ENCODE measurements at regions not wholly inside any gene's neighbourhood (a gene's known extent, or its start where the extent isn't known, plus 50 kb on each side); places are given as distances from the start of the nearest gene placed in this dataset.

DNA sequence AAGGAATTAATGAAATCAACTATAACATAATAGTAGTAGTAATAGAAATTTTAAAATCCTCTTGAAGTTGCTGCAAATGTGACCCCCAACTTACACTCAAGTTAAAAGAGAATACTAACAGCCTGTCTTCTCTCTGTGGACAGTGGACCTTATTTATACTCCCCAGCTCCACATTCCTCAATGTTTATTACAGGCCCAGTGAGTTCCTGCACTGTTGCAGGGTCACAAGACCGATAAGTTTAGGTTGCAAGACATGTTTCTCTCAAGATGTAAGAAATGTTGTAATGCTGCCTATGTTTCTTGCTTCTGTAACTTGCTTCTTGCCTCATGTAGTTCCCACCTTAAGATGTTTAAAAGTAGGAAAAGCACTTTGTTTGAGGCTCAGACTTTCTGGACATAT is 888.1 kb downstream of the PDCD6IP start:
- no peak for DNase-seq

- no peak for DNase-seq
These were observed 889.2 kb downstream of the PDCD6IP start for GRCh38 chr3:34687671-34688070.

DNA sequence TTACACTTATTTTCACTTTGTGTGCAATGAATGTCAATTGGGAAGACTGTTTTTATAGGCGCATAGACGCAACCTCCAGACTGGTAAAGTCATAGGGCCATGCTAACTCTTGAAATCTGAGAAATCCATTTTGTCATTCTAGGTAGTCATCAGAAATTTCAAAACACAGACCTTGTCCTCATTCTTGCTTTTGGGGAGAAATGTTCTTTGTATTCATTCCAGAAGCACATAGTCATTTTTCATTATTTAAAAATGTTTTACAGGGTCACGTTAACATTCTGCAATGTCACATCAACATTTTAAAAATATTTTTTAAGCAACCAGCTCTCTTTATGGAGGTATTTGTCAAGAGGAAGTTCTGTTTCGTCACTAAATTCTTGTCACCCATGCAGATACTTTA is 898.4 kb downstream of the PDCD6IP start:
- no peak for DNase-seq

GRCh38 chr3:34703053-34703452 is 904.6 kb downstream of the PDCD6IP start:
- DNase-seq = no peak

DNA sequence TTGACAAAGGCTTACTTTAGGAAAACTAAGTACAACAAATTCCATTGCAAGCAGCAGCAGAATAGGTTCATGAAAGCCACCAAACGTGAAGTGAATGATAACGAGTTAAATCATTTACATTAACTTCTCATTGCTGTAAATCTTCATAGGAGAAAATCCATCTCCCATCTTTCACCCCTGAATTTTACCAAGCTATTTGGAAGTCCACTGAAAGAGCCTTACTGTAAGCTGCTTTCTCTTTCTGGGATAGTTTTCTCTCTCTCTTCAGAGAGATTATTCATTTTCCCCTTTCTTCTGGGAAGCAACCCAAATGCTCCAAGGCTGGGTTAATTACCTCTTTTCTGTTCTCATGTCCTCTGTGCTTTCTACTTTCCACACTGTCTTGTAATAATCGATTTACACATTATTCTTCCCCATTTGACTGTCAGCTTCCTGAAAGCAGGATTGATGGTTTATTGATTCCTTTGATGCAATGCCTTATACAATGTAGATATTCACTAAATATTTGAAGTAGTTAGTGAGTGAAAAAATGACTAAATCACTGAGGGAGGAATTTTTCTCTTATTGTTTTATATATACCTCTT is 914.3 kb upstream of the ARPP21 start:
- DNase-seq = no peak

- no peak for DNase-seq
These were observed 913.6 kb upstream of the ARPP21 start for GRCh38 chr3:34725774-34726173.

GRCh38 chr3:34727700-34728099 is 911.6 kb upstream of the ARPP21 start:
- no peak for DNase-seq

DNA sequence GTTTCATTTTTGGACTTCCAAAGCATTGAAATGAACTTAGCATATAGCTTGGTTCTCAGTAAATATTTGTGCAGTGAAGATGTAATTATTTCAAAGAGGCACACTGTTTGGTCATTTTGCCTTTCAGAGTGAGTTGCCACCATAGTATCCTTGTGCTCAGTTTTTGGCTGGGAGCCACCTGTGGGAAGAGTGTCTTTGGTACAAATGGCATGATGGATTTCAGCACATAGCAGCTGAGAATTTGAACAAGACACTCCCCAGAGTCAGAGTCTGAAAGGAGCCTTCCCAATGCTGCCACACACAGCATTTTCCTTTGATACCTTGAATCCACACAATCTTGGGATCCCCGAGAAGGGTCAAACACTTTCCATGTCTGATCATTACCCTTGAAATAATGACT is 897.2 kb upstream of the ARPP21 start:
- DNase-seq = no peak

GRCh38 chr3:34758630-34759261 is 880.6 kb upstream of the ARPP21 start:
- DNase-seq = no peak

- no peak for DNase-seq
These were observed 861.9 kb upstream of the ARPP21 start for GRCh38 chr3:34777386-34777785.

DNA sequence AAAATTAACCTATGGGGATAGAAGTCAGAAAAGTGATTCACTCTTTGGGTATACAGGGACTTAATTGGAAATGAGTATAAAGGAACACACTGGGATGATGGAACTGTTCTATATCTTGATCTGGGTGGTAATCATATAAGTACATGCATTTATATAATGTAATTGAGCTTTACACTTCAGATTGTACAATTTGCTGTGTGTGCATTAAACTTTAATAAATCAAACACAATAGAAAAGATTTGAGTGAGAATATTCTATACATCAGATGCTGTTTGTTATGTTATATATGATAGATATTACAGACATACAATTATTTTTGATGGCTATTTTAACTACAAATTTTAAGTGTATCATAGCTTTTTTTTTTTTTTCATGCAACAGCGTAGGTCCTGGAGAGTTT is 860.2 kb upstream of the ARPP21 start:
- DNase-seq = no peak

- no peak for DNase-seq
These were observed 859.0 kb upstream of the ARPP21 start for GRCh38 chr3:34780294-34780693.

DNA sequence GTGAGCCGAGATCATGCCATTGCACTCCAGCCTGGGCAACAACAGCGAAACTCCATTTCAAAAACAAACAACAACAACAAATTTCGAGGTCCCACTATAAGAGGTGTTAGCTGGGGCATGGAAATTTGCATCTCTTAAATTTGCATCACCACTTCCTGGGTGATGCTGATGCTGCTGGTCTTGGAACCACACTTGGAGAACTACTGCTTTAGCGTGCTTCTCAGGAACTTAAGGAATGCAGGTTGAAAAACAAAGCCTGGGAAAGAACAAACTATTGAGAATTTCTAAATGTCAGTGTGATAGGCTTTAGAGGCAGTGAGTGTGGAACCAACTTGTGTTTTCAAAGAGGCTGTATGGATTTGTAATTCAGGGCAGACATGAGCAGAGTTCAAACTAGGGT is 858.4 kb upstream of the ARPP21 start:
- no peak for DNase-seq

GRCh38 chr3:34782871-34783270 is 856.5 kb upstream of the ARPP21 start:
- peak; percentile 27 for DNase-seq

GRCh38 chr3:34783876-34784275 is 855.4 kb upstream of the ARPP21 start:
- no peak for DNase-seq

- no peak for DNase-seq
These were observed 846.3 kb upstream of the ARPP21 start for GRCh38 chr3:34793057-34793456.

- no peak for DNase-seq
These were observed 831.7 kb upstream of the ARPP21 start for GRCh38 chr3:34807611-34808010.

DNA sequence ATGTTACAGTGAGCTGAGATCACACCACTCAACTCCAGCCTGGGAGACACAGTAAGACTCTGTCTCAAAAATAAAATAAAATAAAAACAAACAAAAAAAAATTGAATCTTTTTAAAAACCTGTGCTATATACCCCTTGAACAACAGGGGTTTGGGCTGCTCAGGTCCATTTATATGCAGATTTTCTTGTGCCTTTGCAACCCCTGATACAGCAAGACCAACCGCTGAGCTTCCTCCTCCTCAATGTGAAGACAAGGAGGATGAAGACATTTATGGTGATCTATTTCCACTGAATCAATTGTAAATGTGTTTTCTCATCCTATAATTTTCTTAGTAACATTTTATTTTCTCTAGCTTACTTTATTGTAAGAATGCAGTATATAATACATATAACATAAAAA is 831.0 kb upstream of the ARPP21 start:
- no peak for DNase-seq

- no peak for DNase-seq
These were observed 810.5 kb upstream of the ARPP21 start for GRCh38 chr3:34828847-34829246.

- DNase-seq = no peak
These were observed 806.3 kb upstream of the ARPP21 start for GRCh38 chr3:34832865-34833508.

DNA sequence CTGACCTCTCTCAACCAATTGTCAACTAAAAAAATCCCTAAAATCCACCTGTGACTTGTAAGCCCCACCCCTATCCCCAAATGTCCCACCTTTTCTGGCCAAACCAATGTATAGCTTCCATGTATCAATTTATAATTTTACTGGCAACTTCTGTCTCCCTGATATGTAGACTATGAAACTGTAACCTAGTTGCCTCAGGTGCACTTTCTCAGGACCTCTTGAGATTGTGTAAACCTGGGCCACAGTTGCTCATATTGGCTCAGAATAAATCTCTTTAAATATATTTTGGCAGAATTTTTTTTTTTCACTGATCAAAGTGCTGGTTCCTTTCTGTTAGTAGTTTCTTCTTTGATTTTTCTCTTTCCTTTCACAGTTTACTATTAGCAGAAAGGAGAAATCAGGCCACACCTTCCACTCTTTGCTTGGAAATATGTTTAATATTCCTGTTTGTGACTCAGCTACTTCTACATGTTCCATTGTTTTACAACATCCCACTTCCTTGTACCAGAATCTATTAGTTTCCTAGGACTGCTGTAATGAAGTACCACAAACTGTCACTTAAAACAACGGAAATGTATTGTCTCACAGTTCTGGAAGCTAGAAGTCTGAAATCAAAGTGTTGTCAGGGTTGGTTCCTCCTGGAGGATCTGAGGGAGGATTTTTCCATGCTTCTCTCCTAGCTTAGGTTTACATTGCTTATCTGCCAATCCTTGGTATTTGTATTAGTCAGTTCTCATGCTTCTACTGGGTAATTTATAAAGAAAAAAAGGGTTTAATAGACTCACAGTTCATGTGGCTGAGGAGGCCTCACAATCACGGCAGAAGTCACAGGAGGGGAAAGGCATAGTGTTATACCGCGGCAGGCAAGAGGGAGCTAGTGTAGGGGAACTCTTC is 801.2 kb upstream of the ARPP21 start:
- DNase-seq = no peak

GRCh38 chr3:34842706-34843480 is 796.4 kb upstream of the ARPP21 start:
- DNase-seq = no peak

GRCh38 chr3:34844323-34844620 is 795.1 kb upstream of the ARPP21 start:
- no peak for DNase-seq
